HUDEP-2 (cell line): ENCODE measurements at regions not wholly inside any gene's neighbourhood (a gene's known extent, or its start where the extent isn't known, plus 50 kb on each side); places are given as distances from the start of the nearest gene placed in this dataset.

Source experiments
- DNase-seq, 76 experiments: peaks; one replicate each; lab custom pipeline; 2025; ENCODE audit not compliant: unreplicated experiment in 76 of 76; lab: John Stamatoyannopoulos, UW

DNA sequence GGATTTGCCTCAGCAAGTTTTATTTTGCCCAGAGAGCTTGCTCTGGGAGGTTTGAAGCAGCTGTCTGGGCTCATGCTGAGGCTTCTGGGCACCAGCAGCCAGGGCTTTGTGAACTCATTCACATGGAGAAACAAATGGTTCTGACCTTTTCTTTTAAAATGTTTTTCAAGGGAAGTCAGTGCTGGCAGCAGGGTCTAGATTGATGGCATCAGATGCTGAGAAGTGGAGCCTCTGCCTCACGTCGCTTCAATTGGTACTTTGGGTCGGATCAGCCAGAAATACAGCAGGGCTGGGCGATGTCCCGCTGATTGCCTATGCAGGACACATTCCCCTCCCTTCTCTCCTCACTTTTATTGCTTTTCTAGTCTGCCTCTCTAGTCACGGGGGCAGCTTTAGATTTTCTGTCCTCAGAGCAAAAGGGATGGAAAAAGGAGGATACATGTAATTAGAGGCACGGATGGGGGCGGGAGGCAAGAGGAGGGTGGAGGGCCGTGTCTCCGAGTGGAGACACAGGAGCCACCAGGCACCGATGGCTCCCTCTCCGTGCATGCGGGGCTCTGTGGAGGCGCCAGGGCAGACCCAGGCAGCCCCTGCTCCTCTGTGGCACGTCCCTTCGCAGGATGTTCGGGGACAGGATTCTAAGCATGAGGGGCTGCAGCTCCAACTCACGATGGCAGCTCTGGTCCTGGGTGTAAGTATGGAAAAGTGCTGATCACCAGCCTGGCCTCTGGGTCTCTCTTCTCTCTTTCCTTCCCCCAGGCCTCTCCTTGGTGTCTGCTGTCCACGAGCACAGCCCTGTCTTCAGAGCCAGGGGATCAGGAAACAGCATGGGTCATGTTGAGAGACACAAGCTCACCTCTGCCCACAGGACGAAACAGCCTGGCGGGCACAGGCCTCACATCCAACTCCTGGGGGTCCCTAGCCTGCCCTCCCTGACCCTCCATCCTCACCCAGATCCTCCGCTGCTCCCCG lies 116.1 kb downstream of the FAM43A start:
- DNase-seq: no peak

DNA sequence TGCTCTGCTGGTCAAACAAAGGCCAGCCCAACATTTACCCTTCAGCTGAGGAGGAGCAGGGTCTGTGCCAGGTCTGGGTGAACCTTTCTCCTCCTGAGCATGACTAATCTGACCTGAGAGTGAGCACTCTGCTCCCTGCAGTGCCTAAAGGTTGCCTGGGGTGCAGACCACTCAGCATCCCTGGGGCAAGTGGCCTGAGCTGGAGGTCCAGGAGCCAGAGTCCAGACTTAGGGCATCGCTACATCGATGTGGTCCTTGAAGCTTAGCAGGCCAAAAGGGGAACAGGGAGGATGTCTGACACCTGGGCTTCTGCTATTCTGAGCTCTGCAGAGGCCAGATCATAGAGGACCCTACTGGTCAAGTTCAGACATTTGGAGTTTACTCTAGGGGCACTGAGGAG lies 119.1 kb downstream of the FAM43A start:
- no peak for DNase-seq

DNA sequence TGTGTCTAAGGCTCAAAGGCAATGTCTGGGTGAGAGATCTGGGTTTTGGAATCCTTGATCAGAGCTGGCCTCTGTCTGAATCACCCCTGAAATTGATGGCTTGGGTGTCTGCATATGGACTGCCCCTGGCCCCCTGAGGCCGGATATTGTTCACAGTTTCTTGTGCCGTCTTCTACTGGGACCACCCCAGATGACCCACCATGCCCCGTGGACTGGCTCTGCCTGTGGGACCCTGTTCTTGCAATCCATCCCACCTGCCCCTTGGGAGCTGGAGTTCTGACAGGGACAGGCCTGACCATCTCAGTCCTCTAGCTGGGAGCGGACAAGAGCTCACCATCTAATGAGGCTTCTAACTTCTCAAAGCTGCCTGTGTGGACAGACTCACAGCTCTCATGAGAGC lies 119.9 kb downstream of the FAM43A start:
- DNase-seq: no peak

DNA sequence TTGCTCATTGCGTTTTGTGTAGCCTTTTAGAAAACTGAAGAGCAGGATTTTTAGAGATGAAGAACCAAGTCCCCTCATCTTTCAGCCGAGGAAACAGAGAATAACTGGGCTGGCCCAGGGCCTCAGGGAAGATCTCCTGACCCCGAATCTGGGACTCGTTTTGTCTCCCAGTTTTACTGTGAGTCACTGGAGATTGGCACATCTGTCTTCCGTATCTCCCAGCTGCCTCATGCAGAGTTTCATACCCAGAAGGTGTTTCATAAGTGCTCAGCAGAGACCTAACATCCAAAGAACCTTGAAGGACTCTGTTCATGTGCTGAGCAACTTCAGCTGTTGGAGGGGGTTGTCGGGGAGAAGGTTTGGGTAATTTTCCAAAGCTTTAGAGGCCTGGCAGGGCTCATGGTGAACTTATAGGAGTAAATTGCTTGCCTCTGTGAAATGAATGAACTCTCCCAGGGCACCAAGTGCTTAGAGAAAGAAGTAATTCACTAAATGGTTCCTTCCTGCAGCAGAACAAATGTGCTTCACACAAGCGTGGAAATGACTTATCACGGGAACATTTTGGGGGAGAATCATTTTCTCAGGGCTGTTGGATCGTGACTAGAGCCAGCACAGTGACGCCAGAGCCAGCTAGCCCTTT lies 121.4 kb downstream of the FAM43A start:
- no peak for DNase-seq

DNA sequence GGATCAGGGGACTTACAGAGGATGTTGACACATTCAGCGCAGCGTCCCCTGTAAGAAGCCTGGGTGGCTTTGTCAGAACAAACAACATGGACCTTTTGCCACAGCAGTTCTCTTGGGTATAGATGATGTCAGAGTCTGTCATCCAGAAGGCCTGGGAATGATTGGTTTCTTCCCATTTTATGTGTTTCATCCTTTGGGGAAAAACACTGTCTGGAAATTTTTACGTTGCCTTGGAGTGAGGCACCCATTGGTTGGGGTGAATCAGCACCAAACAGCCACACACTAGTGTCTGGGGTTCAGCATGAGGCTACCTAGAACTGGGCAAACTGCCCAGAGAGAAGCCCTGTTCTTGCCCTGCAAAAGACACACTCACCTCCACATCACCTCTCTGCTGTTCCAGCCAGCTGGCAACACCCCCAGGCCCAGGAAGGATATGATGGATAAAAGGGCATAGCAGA lies 123.0 kb downstream of the FAM43A start:
- no peak for DNase-seq

DNA sequence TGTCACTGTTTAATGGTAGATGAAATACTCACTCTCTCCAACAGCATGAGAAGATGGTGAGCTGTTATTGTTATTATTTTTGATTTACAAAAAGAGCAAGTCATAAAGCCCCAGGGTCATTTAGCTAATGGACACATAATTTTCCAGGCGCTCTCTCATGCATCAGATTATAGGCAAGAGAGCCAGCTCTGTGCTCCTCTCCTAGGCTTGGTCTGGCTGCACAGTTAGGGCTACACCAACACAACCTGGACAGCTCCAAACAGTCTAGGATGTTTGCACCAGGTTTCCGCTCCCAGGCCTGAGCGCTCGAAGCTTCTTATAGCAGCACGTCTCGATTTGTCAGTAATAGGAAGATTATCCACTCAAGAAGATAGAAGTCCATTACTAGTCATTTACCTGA lies 123.7 kb downstream of the FAM43A start:
- DNase-seq: no peak

DNA sequence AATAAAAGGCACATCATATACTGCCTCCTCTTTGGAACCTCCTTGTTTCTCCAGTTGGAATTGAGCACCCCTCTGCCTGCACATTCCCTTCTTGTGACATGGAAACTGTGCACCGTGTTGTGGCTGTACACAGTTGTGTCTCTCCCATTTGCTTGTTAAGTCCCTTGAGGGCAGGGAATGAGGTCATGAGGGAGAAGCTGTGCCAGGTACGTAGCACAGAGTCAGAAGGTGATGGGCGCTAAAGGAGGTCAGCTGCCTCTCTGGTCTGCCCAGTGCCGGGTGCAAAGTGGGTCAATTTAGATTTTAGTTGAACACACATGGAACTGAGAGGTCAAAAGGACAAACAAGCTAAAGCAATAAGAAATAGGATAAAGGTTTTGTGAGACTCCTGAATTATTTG lies 124.4 kb downstream of the FAM43A start:
- DNase-seq: no peak

DNA sequence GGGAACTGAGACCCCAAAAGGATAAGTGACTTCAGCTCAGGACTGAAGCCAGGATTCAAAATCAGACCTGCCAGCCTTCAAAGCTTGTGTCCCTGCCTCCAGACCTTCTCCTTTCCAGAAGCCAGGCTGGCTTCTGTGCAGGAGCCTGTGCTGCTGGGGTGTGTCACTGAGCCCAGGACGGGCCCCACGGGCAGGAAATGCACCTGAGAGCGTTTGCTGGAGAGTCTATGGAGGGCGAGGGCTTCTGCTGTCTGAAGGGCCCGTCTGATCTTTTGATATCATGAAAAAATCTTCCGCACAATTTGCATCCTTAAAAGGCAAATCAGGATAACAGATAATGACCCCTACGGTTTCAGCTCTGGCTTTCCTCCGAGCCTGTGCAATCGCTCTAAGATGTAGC lies 125.4 kb downstream of the FAM43A start:
- DNase-seq: no peak

DNA sequence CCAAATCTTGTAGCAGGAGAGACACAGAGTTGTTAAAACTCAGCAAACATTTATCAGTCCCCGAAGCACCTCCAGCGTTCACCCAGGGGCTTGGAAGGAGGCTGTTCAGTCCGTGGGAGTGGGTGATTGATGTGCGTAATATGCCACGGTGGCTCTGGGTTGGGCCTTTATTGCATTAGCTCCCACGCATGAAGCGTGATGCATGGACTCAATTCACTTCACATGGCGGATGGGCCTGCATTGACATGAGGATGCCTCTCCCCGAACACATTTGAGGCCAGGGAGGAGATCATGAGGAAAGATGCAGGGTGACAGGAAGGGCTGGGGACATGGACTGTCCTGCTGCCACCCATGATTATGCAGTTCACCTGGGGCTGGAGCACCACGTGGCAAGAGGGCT lies 126.5 kb downstream of the FAM43A start:
- DNase-seq: no peak

DNA sequence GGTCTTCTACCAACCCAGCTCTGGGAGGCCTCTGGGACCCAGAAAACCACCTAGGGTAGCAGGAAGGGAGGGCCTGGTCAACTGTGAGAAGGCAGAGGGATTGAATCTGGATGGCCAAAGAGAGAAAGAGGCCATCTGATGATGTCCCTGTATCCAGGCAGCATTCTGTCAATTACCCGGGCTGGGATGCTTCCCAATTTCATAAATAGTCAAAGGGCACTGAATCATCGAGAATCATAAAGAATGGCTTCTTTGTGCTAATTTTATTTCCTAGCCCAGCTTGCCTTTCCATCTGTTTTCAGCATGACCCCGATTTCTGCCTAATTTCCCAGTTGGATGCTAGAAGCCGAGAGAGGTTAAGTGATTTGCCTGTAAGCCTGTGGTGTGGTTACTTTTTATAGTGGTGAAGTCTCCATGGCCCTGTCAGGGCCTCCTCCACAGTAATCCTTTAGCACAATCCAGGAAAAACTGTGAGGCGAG lies 129.2 kb downstream of the FAM43A start:
- DNase-seq: no peak

DNA sequence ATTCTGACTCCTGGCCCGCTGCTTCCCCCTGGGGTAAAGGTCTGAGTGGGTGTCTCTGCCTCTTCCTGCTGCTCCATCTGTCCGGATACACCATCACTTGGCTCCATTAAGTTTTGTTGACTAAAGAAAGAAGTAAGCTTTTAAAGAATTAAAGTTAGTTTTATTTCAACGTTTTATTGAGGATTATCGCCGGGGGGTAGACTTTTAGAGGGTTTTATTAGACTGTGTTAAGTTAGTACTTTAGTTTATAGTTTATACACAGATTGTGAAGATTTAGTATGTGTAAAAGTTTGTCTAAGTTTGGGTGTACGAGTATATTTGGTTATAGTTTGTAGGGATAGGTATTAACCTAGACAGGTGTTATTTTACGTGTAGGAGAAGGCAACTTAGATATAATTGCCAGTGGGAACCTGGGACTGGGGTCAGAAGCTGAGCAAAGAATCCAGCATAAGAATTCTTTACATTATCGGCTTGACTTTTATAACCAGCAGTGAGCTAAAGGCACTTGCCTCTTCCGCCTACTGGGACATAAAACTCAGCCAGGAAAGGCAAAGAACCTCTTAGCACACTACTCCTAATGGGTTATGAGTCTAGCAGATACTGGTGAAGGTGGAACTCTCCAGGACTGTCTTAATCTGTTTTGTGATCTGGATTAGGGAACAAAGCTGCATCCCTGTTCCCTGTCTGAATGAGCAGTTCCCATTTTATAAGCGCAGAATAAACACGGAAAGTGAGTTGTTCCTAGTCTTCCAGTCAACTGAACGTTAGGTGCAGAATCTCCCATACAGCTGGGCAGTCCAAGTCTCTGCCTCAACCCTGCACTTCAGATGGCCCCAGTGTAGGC lies 131.3 kb downstream of the FAM43A start:
- DNase-seq: no peak

DNA sequence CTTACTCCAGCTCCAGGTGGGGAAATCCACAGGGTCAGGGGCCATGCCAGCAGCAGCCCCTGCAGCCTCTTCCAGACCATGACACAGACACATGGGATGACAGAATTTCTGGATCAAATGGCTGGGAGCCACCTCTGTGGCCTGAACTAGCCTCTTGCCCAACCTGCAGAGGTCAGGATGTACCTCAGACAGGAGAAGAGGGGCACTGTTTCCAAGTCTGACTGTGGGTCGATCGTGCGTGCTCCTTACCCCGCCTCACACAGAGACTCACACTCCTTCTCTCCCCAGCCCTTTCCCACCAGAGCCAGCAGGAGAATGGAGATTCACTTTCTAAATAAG lies 131.9 kb downstream of the FAM43A start:
- DNase-seq: no peak

DNA sequence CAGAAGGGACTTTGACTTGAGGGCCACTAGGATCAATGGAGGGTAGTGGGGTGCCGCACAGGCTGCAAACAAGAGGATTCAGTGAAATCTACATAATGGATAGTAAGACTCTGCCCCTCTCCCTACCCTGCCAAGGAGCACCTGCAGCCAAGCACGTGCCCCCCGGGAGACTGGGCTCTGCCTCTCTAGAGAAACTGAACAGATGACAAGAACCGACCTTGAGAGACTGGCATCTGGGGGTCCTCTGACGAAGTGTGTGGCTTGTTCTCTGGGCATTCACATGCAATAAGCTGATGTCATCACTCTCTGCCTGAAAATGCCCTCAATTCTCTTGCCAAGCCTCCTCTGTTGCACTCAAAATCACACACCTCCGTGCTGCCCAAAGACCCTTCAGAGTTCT lies 132.3 kb downstream of the FAM43A start:
- no peak for DNase-seq

DNA sequence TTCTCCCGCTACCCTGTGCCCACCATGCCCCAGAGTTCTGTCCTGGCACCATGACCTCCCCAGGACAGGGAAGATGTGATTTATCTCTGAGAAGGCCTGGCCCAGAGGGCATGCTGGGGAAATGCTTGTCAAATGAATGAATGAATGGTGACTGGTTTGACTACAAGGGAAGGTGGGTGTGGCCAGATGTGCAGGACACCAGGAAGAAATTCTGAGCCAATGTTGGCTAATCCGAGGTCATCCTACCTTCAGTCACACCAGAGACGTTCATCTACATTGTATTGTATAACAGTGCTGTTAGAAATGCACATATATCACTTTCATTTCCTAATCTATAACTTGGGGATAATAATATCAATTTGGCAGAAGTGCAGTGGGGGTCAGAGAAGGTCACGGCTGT lies 138.4 kb downstream of the FAM43A start:
- no peak for DNase-seq

DNA sequence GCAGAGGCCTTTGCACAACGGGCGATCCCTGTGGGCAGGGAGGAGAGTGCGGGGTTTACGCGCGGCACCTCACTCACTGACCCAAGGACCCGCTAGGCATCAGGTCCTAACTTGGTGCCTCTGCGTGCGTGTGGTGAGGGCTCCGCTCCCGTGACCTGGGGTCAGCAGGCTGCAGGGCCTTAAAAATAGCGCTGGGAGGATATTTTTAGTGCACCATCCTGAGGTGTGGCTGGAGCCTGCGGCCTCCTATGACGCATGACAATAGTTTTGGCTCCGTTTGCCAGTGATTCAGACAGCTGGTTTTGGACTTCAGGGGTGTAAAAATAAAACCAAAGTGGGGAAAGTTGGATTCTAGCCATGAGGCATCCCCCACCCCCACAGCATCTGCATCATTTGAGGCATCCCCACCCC lies 139.0 kb downstream of the FAM43A start:
- no peak for DNase-seq

DNA sequence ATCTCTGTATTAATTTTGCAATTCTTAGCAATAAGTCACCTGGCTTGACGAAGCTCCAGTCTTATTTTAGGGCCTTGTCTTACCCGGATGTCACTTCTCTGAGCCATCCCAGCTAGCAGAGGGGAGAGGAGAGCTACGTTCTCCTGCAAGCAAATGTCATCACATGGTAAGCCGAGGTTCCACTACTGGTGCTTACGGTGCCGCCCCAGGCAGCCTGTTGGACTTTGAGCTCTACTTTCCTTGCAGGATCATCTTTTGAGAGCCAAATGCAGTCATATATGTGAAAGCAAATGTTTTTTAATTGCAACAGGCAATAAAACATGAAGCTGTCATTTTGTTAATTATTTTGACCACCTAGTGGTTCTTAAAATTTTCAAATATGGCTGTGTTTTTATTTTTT lies 140.9 kb downstream of the FAM43A start:
- no peak for DNase-seq

DNA sequence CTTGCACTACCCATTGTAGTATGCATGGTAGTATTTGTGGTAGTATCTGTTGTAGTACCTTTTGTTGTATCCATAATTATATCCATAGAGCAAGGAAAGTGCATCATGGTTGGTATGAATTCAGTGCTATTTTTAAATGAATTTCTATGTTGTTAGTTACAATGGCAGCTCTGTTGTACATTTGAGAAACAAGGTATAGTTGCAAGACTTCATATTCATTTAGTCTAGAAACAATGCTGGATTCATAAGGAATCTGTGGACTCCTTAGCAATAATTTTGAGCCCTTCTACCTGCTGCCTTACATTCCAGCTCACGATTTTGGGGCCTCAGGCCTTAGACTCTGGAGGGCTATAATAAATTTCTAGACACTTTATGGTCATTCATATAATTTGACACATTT lies 141.8 kb downstream of the FAM43A start:
- DNase-seq: no peak

DNA sequence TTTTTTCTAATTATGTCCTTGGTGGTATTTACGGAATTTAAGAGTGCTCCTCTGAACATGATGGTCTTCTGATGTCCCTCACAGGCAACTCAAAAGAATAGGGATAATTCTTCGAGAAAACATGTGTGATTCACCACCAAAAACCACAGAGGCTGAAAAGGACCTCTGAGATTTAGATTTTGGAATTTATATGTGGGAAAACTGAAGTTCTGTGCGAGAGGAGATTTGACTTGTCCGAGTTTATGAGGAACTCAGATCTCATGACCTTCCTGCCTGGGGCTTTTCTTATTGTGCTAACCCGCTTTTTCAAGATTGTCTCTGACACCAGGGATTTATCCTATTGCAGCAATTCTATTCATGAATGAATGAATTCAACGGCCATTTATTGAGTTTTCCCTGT lies 142.4 kb downstream of the FAM43A start:
- no peak for DNase-seq

DNA sequence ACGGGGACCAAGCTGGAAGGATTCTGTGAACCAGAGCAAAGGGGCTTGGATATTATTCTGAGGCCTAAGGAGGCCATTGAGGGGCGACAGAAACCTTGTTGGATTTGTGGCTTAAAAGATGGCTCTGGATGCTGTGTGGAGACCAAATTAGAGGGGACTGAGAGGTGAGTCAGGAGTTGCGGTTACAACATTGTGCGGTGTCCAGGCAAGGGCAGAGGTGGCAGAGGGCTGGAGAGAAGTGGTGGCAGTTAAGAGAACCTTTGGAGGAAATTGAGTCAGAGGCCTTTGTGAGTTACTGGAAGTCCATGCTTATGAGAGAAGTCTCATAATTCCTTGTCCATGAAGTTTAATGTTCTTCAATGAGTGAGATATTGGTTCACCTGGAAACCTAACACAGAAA lies 143.2 kb downstream of the FAM43A start:
- no peak for DNase-seq

DNA sequence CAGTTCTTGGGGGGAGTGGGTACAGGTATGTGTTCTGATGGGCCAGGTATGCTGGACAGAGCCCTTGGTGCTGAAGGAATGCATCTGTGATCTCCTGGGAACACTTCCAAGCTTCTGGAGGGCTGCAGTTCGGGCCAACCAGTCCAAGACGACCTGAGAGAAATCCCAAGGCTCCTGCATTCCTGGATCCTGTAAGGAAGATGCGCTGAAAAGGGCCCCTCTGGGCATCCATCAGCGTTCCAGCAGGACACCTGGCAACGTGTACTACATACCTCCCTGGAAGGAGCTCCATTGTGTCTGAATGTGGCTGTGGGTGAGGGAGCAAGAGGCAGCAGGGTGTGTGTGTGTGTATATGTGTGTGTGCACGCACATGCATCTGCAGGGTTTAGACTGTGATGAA lies 144.7 kb downstream of the FAM43A start:
- DNase-seq: no peak

DNA sequence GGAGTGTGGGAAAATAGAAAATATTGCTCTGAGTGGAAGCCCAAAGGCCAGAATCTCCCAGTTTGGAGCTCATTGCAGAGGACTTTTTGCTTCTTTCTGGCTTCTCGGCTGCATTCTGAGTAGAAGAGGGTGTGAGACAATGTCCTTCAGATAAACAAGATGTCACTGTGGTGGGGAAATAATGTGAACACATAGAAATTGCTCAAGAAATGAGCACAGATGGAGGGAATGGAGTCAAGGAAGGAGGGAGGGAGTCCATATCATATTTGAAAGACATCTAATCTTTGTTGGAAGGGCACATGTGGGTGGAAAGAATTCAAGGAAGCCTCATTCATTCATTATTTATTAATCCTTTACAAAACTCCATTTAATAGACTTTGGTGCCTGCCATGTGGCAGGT lies 145.3 kb downstream of the FAM43A start:
- DNase-seq: no peak
